Adrenal gland (tissue), 5 donors: ENCODE measurements at regions not wholly inside any gene's neighbourhood (a gene's known extent, or its start where the extent isn't known, plus 50 kb on each side); places are given as distances from the start of the nearest gene placed in this dataset.

ENCODE experiments used
- CTCF ChIP-seq, 6 experiments: fragments of 450-650 bp in 4 of 6; fragments of 200-600 bp in 2 of 6; sonication (generic) in 1 of 6; IDR thresholded peaks; 1 replicate in 5 of 6; 2 replicates in 1 of 6; pipeline versions ENCODE4 v1.5.1 to v1.8.0; 2016 to 2021; ENCODE audit warnings: antibody characterized with exemption in 6 of 6, mild to moderate bottlenecking in 2 of 6, moderate library complexity in 1 of 6
- POLR2A ChIP-seq, 2 donors: fragments of 450-650 bp; IDR thresholded peaks; one replicate each; pipeline ENCODE4 v1.6.1; 2017; ENCODE audit warnings: antibody characterized with exemption in 2 of 2, mild to moderate bottlenecking in 2 of 2, moderate library complexity in 1 of 2
- donor health status: DM: no; HTN: no; CAD: no.

DNA sequence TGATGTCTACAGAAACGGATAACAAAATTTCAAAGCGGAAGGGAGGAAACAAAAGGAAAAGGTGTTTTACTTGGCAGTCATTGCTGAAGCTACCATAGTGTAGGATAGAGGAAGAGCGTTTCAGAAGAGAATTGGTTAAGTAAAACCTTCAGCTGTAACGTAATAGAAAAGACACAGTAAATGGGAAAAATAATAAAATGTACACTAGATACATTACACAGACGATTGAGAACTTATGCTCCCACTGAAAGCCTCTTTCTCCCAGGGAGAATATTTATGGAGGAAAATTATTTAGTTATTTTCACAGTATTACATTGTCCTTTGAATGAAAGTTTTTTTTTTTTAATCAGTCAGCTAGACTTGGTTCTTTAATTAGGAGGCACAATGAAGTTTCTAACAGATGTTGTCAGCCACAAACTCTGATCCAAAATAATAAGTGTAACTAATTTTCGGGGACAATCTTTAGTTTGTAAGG, 90.7 kb upstream of the PRDM1 start:
- TF ChIP-seq CTCF (IDR thresholded peaks at IDR 0.05) (no peak), POLR2A (IDR thresholded peaks at IDR 0.05) (no peak)
